Fibroblast of skin of right biceps (primary cell): ENCODE measurements at regions not wholly inside any gene's neighbourhood (a gene's known extent, or its start where the extent isn't known, plus 50 kb on each side); places are given as distances from the start of the nearest gene placed in this dataset.
"Not testable (repeated sequence)": the region's sequence is repeated elsewhere in the genome, so short reads cannot be mapped to it uniquely, and the experiment has no call there.

Source experiments
- DNase-seq: peaks from one replicate; pipeline ENCODE4 v3.0.0-alpha.2; 2013

GRCh38 chr3:127033171-127033570 lies 50.3 kb downstream of the PLXNA1 start:
- no peak for DNase-seq

GRCh38 chr3:127033786-127034185 lies 50.9 kb downstream of the PLXNA1 start:
- no peak for DNase-seq

GRCh38 chr3:127034195-127034989 lies 51.5 kb downstream of the PLXNA1 start:
- no peak for DNase-seq

- DNase-seq, result no peak
Measured at GRCh38 chr3:127034990-127035652, 52.2 kb downstream of the PLXNA1 start.

GRCh38 chr3:127035677-127036076 lies 52.8 kb downstream of the PLXNA1 start:
- peak; percentile 84 for DNase-seq

- DNase-seq, result no peak
Measured at GRCh38 chr3:127036209-127037020, 53.5 kb downstream of the PLXNA1 start.

- DNase-seq, result no peak
Measured at GRCh38 chr3:127037021-127037400, 54.1 kb downstream of the PLXNA1 start.

- DNase-seq, result no peak
Measured at GRCh38 chr3:127037418-127037841, 54.5 kb downstream of the PLXNA1 start.

GRCh38 chr3:127037971-127038446 lies 55.1 kb downstream of the PLXNA1 start:
- DNase-seq, result no peak

GRCh38 chr3:127038466-127038865 lies 55.6 kb downstream of the PLXNA1 start:
- no peak for DNase-seq

- no peak for DNase-seq
Measured at GRCh38 chr3:127038923-127039581, 56.1 kb downstream of the PLXNA1 start.

GRCh38 chr3:127039719-127040118 lies 56.8 kb downstream of the PLXNA1 start:
- no peak for DNase-seq

- DNase-seq, result no peak
Measured at GRCh38 chr3:127040216-127040615, 57.3 kb downstream of the PLXNA1 start.

- DNase-seq, result no peak
Measured at GRCh38 chr3:127041264-127041820, 58.4 kb downstream of the PLXNA1 start.

GRCh38 chr3:127041933-127042332 lies 59.0 kb downstream of the PLXNA1 start:
- DNase-seq, result no peak

GRCh38 chr3:127042634-127043033 lies 59.7 kb downstream of the PLXNA1 start:
- DNase-seq, result no peak

GRCh38 chr3:127043041-127043641 lies 60.2 kb downstream of the PLXNA1 start:
- peak; percentile 13 for DNase-seq

- DNase-seq, result no peak
Measured at GRCh38 chr3:127043731-127044510, 61.0 kb downstream of the PLXNA1 start.

- DNase-seq, result peak; percentile 13
Measured at GRCh38 chr3:127044996-127045395, 62.1 kb downstream of the PLXNA1 start.

GRCh38 chr3:127045435-127046045 lies 62.6 kb downstream of the PLXNA1 start:
- DNase-seq, result no peak

GRCh38 chr3:127046690-127047089 lies 63.8 kb downstream of the PLXNA1 start:
- not testable (repeated sequence) for DNase-seq
